Choroid plexus epithelial cell (primary cell): ENCODE measurements at regions not wholly inside any gene's neighbourhood (a gene's known extent, or its start where the extent isn't known, plus 50 kb on each side); places are given as distances from the start of the nearest gene placed in this dataset.

Experiments
- DNase-seq: peaks from one replicate; pipeline ENCODE4 v3.0.0-alpha.2; 2010; ENCODE audit warnings: low read depth
- H3K4me3 ChIP-seq: 2 replicates; pipeline ENCODE4 v1.5.1; 2011; ENCODE audit warnings: low read depth, mild to moderate bottlenecking, control low read depth, low read length, moderate library complexity
- CTCF ChIP-seq: conservative IDR thresholded peaks from 2 replicates; pipeline ENCODE4 v1.5.1; 2011; ENCODE audit warnings: low read depth, mild to moderate bottlenecking, control low read depth, inconsistent platforms, low read length, moderate library complexity

GRCh38 chr9:4927701-4928100 is 57.4 kb upstream of the JAK2 start:
- no peak for DNase-seq
- H3K4me3 ChIP-seq: no peak overlapping the region
- TF ChIP-seq CTCF: no peak

- DNase-seq: no peak
- TF ChIP-seq CTCF: no peak
- no peak overlapping the region for H3K4me3 ChIP-seq
These were observed 55.2 kb upstream of the JAK2 start for GRCh38 chr9:4929917-4930316.

GRCh38 chr9:4932681-4933080 is 52.4 kb upstream of the JAK2 start:
- H3K4me3 ChIP-seq: no peak overlapping the region
- no peak for TF ChIP-seq CTCF
- DNase-seq: no peak

- DNase-seq: peak; percentile 56
- H3K4me3 ChIP-seq: no peak overlapping the region
- no peak for TF ChIP-seq CTCF
These were observed 51.9 kb upstream of the JAK2 start for GRCh38 chr9:4933177-4933576.

- DNase-seq: no peak
- H3K4me3 ChIP-seq: no peak overlapping the region
- TF ChIP-seq CTCF: no peak
These were observed 51.2 kb upstream of the JAK2 start for GRCh38 chr9:4933861-4934260.

GRCh38 chr9:4935001-4935672 is 49.9 kb upstream of the JAK2 start:
- H3K4me3 ChIP-seq: no peak overlapping the region
- DNase-seq: peak; percentile 6
- TF ChIP-seq CTCF: no peak
